ENCODE measurements at regions not wholly inside any gene's neighbourhood (a gene's known extent, or its start where the extent isn't known, plus 50 kb on each side); places are given as distances from the start of the nearest gene placed in this dataset.

- Histone ChIP-seq H3K9me2 (replicated peaks; ENCODE audit: control insufficient read depth, low read length) (no peaks in the 10 kb centered on the region), H3K36me3 (ENCODE audit: control insufficient read depth, low read length) (no peaks in the 10 kb centered on the region), H3K79me2 (ENCODE audit: control insufficient read depth, low read length) (no peaks in the 10 kb centered on the region), H3K27ac (ENCODE audit: low read depth, low read length) (no peak overlapping the region), H4K20me1 (ENCODE audit: control insufficient read depth, insufficient read depth, low read depth, low read length) (no peaks in the 10 kb centered on the region), H3K27me3 (ENCODE audit: control insufficient read depth, low read length) (no peaks in the 10 kb centered on the region), H3K4me3 (ENCODE audit: low read length) (no peak overlapping the region), H3K9me3 (ENCODE audit: control insufficient read depth, insufficient read depth, low read length) (no peaks in the 10 kb centered on the region; the same call in 1 of the 2 replicates), H3K4me2 (ENCODE audit: low read length) (no peak overlapping the region), H3F3A (ENCODE audit: control insufficient read depth, insufficient read depth) (no peaks in the 10 kb centered on the region), H3K4me1 (ENCODE audit: control insufficient read depth, low read length) (no peaks in the 10 kb centered on the region)
- TF ChIP-seq EZH2phosphoT487 (IDR thresholded peaks at IDR 0.05; ENCODE audit: borderline replicate concordance, low read length) (no peak), CTCF (IDR thresholded peaks at IDR 0.05; ENCODE audit: low read depth, low read length, poor library complexity, severe bottlenecking) (no peak)
These were observed 614.7 kb upstream of the EPHA5 start for GRCh38 chr4:66284991-66285451.

GRCh38 chr4:66279084-66279483 is 608.8 kb upstream of the EPHA5 start:
- H3K4me3 ChIP-seq (ENCODE audit: low read length): no peak overlapping the region
- H3K4me1 ChIP-seq (ENCODE audit: control insufficient read depth, low read length): no peaks in the 10 kb centered on the region
- no peaks in the 10 kb centered on the region for H3K36me3 ChIP-seq (ENCODE audit: control insufficient read depth, low read length)
- no peaks in the 10 kb centered on the region; the same call in 1 of the 2 replicates for H3K9me2 ChIP-seq (replicated peaks; ENCODE audit: control insufficient read depth, low read length)
- no peak overlapping the region for H3K4me2 ChIP-seq (ENCODE audit: low read length)
- no peaks in the 10 kb centered on the region for H3K27me3 ChIP-seq (ENCODE audit: control insufficient read depth, low read length)
- no peak for TF ChIP-seq EZH2phosphoT487 (IDR thresholded peaks at IDR 0.05; ENCODE audit: borderline replicate concordance, low read length)
- TF ChIP-seq CTCF (IDR thresholded peaks at IDR 0.05; ENCODE audit: low read depth, low read length, poor library complexity, severe bottlenecking): no peak
- no peaks in the 10 kb centered on the region for H3F3A ChIP-seq (ENCODE audit: control insufficient read depth, insufficient read depth)
- H4K20me1 ChIP-seq (ENCODE audit: control insufficient read depth, insufficient read depth, low read depth, low read length): no peaks in the 10 kb centered on the region
- H3K27ac ChIP-seq (ENCODE audit: low read depth, low read length): no peak overlapping the region
- H3K9me3 ChIP-seq (ENCODE audit: control insufficient read depth, insufficient read depth, low read length): no peaks in the 10 kb centered on the region
- no peaks in the 10 kb centered on the region for H3K79me2 ChIP-seq (ENCODE audit: control insufficient read depth, low read length)

- H4K20me1 ChIP-seq (ENCODE audit: control insufficient read depth, insufficient read depth, low read depth, low read length): no peaks in the 10 kb centered on the region
- H3K4me3 ChIP-seq (ENCODE audit: low read length): no peak overlapping the region
- H3K9me3 ChIP-seq (ENCODE audit: control insufficient read depth, insufficient read depth, low read length): no peaks in the 10 kb centered on the region
- no peaks in the 10 kb centered on the region; the same call in 1 of the 2 replicates for H3K9me2 ChIP-seq (replicated peaks; ENCODE audit: control insufficient read depth, low read length)
- H3K4me1 ChIP-seq (ENCODE audit: control insufficient read depth, low read length): no peaks in the 10 kb centered on the region
- no peaks in the 10 kb centered on the region for H3F3A ChIP-seq (ENCODE audit: control insufficient read depth, insufficient read depth)
- no peak overlapping the region for H3K27ac ChIP-seq (ENCODE audit: low read depth, low read length)
- TF ChIP-seq CTCF (IDR thresholded peaks at IDR 0.05; ENCODE audit: low read depth, low read length, poor library complexity, severe bottlenecking) (no peak), EZH2phosphoT487 (IDR thresholded peaks at IDR 0.05; ENCODE audit: borderline replicate concordance, low read length) (no peak)
- H3K36me3 ChIP-seq (ENCODE audit: control insufficient read depth, low read length): no peaks in the 10 kb centered on the region
- no peaks in the 10 kb centered on the region for H3K79me2 ChIP-seq (ENCODE audit: control insufficient read depth, low read length)
- no peaks in the 10 kb centered on the region for H3K27me3 ChIP-seq (ENCODE audit: control insufficient read depth, low read length)
- H3K4me2 ChIP-seq (ENCODE audit: low read length): no peak overlapping the region
These were observed 605.2 kb upstream of the EPHA5 start for GRCh38 chr4:66275411-66276038.
